CD4-positive, alpha-beta T cell (primary cell): ENCODE measurements at regions not wholly inside any gene's neighbourhood (a gene's known extent, or its start where the extent isn't known, plus 50 kb on each side); places are given as distances from the start of the nearest gene placed in this dataset.

ENCODE experiments used
- ATAC-seq: fragments of 200-7000 bp; cut with Tn5 transposase; one replicate; pipeline ENCODE4 v1.10.0; 2022; ENCODE audit warnings: mild to moderate bottlenecking; ENCODE audit not compliant: poor library complexity
- CTCF ChIA-PET: fragments of 350-600 bp; sonication (Branson Sonifier 250); formaldehyde crosslinking; loops from one replicate; lab custom pipeline; 2021; ENCODE audit warnings: antibody characterized with exemption, inconsistent platforms; lab: Charles Lee
- POLR2A ChIA-PET: fragments of 350-600 bp; sonication (Branson Sonifier 250); formaldehyde crosslinking; loops from one replicate; lab custom pipeline; 2021; ENCODE audit warnings: antibody characterized with exemption, inconsistent platforms; lab: Charles Lee
- DNase-seq, 14 experiments: peaks; one replicate each; pipeline ENCODE4 v3.0.0-alpha.2; 2013 to 2020; ENCODE audit warnings: mixed read lengths in 2 of 14
- H3K27ac ChIP-seq, 2 donors: one replicate each; pipeline versions ENCODE4 v1.5.1 to v1.7.0; 2013; ENCODE audit warnings: low read length in 2 of 2, low read depth in 1 of 2, mild to moderate bottlenecking in 1 of 2
- H3K27me3 ChIP-seq, 2 experiments: 1 replicate in 1 of 2; 2 replicates in 1 of 2; pipeline versions ENCODE4 v1.6.1 to v1.7.0; 2013; ENCODE audit warnings: low read length in 2 of 2, control low read depth in 1 of 2, mild to moderate bottlenecking in 1 of 2, moderate library complexity in 1 of 2; ENCODE audit not compliant: insufficient read depth in 2 of 2, control insufficient read depth in 1 of 2
- H3K36me3 ChIP-seq: one replicate; pipeline ENCODE4 v1.6.1; 2013; ENCODE audit warnings: low read length, control low read depth; ENCODE audit not compliant: insufficient read depth
- H3K4me1 ChIP-seq: one replicate; pipeline ENCODE4 v1.6.1; 2013; ENCODE audit warnings: low read length, control low read depth; ENCODE audit not compliant: insufficient read depth
- H3K4me3 ChIP-seq: one replicate; pipeline ENCODE4 v1.5.1; 2013; ENCODE audit warnings: mild to moderate bottlenecking, low read length, moderate library complexity
- H3K9me3 ChIP-seq, 2 experiments: 1 replicate in 1 of 2; 2 replicates in 1 of 2; pipeline versions ENCODE4 v1.6.1 to v1.7.0; 2013; ENCODE audit warnings: low read length in 2 of 2, mild to moderate bottlenecking in 2 of 2, control low read depth in 1 of 2, moderate library complexity in 1 of 2; ENCODE audit not compliant: control insufficient read depth in 1 of 2, insufficient read depth in 1 of 2
- H3K27ac Mint-ChIP-seq: one replicate; pipeline ENCODE4 v1.8.0; 2020; ENCODE audit warnings: mixed read lengths
- H3K27me3 Mint-ChIP-seq: one replicate; pipeline ENCODE4 v1.8.0; 2021; ENCODE audit warnings: mixed read lengths
- H3K36me3 Mint-ChIP-seq: one replicate; pipeline ENCODE4 v1.8.0; 2021; ENCODE audit warnings: low read depth, mixed read lengths
- H3K4me1 Mint-ChIP-seq: one replicate; pipeline ENCODE4 v1.8.0; 2021; ENCODE audit warnings: low read depth, mixed read lengths
- H3K4me3 Mint-ChIP-seq: one replicate; pipeline ENCODE4 v1.8.0; 2020; ENCODE audit warnings: mild to moderate bottlenecking, mixed read lengths
- H3K9me3 Mint-ChIP-seq: one replicate; pipeline ENCODE4 v1.8.0; 2020; ENCODE audit warnings: mixed read lengths
- intact Hi-C, 2 experiments: fragments of 100-400 bp; cut with DNase I in 1 of 2; cut with micrococcal nuclease in 1 of 2; formaldehyde crosslinking; loops; one replicate each; pipeline versions ENCODE4 v1.15.1 to v1.9.0; 2023 to 2025; cut with DNase I, micrococcal nuclease
- TF ChIP-seq, protein P1 (sequence below): fragments of 200-600 bp; IDR thresholded peaks from one replicate; pipeline ENCODE4 v1.8.0; 2022; ENCODE audit warnings: antibody characterized with exemption, mild to moderate bottlenecking

DNA sequence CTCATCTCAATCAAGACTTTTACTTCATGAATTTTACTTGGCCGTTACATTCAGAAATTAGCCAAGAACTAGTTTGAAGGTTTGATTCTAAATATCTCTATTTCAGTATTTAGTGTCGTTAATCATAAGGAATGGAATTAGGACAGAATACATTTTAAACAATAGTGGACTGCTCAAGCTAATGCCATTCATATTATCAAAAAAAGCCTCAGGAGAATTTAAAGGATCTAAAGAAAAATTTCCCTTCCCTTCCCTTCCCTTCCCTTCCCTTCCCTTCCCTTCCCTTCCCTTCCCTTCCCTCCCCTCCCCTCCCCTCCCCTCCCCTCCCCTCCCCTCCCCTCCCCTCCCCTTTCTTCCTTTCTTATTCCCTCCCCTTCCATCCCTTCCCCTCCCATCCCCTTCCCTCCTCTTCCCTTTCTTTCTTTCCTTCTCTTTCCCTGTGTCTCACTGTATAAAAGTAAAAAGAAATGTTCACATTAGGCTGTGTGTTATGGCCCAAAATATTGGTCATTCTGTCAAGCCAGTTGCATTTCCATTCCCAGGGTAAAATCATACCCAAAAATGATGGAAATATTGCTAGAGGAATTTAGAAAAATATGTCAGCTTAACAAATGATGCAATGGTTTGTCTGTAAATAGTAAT is 717.8 kb downstream of the LUZP2 start:
- ATAC-seq: no peak
- no peaks in the 10 kb centered on the region for H3K36me3 Mint-ChIP-seq

DNA sequence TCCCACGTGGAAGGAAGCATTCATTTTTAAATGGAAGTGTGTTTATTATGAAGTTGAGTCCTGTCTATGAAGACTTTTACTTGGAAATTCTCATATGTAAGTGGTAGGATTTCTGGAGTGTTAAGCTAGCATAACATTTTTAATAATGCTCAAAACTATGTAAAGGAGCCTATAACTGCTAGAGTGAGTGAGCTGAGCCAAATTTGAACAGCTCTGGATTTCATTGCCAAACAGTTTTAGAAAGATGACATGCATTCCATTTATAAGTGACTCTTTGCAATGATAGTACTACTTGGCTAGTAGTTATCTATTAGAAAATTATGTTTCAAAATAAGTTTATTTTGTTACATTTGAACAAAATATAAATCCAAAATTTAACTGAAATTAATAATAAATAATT is 721.2 kb downstream of the LUZP2 start:
- Histone ChIP-seq H3K27ac (no peak overlapping the region), H3K4me3 (no peak overlapping the region), H3K9me3 (no peaks in the 10 kb centered on the region), H3K36me3 (no peaks in the 10 kb centered on the region), H3K4me1 (no peaks in the 10 kb centered on the region), H3K27me3 (no peaks in the 10 kb centered on the region)
- ATAC-seq (no peak), DNase-seq (no peak)
- Mint-ChIP-seq H3K27me3 (no peaks in the 10 kb centered on the region), H3K36me3 (no peaks in the 10 kb centered on the region), H3K9me3 (peaks cover 9% of the 10 kb centered on the region), H3K4me1 (no peaks in the 10 kb centered on the region), H3K4me3 (no peak overlapping the region), H3K27ac (no peak overlapping the region)
- intact Hi-C loops: no loop called here
- TF ChIP-seq, protein P1, sequence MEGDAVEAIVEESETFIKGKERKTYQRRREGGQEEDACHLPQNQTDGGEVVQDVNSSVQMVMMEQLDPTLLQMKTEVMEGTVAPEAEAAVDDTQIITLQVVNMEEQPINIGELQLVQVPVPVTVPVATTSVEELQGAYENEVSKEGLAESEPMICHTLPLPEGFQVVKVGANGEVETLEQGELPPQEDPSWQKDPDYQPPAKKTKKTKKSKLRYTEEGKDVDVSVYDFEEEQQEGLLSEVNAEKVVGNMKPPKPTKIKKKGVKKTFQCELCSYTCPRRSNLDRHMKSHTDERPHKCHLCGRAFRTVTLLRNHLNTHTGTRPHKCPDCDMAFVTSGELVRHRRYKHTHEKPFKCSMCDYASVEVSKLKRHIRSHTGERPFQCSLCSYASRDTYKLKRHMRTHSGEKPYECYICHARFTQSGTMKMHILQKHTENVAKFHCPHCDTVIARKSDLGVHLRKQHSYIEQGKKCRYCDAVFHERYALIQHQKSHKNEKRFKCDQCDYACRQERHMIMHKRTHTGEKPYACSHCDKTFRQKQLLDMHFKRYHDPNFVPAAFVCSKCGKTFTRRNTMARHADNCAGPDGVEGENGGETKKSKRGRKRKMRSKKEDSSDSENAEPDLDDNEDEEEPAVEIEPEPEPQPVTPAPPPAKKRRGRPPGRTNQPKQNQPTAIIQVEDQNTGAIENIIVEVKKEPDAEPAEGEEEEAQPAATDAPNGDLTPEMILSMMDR: no peak
- POLR2A ChIA-PET: no interaction called here
- CTCF ChIA-PET: no interaction called here

More for the DNA sequence above, 717.8 kb downstream of the LUZP2 start:
- H3K4me3 ChIP-seq: no peak overlapping the region
- TF ChIP-seq, protein P1: no peak
- no peak overlapping the region for H3K27ac ChIP-seq
- no peak for DNase-seq
- Mint-ChIP-seq H3K4me1 (no peaks in the 10 kb centered on the region), H3K27ac (no peak overlapping the region), H3K4me3 (no peak overlapping the region), H3K9me3 (peaks cover 7% of the 10 kb centered on the region), H3K27me3 (no peaks in the 10 kb centered on the region)
- POLR2A ChIA-PET: no interaction called here
- H3K27me3 ChIP-seq: no peaks in the 10 kb centered on the region
- intact Hi-C loops: no loop called here
- no peaks in the 10 kb centered on the region for H3K36me3 ChIP-seq
- CTCF ChIA-PET: no interaction called here
- no peaks in the 10 kb centered on the region for H3K4me1 ChIP-seq
- H3K9me3 ChIP-seq: peaks cover 0 to 4% of the 10 kb centered on the region in 2 experiments

DNA sequence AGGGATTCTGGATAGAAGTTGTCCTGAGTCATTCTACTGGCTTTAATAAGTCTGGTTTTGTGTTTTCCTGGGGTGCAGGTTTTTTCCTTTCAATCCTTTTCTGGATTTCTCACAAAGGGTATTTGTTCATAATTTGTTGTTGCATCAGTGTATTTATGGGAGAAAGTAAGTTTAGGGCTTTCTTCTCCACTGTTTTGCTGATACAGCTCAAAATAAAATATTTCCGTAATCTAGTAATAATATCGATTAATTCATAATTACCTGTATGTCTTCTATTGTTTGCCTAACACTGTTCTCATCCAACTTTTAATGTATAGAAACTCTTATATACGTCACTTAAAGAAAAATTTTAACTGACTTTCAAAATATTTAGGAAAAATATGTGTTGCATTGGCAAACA is 728.2 kb downstream of the LUZP2 start:
- H3K27me3 Mint-ChIP-seq: no peaks in the 10 kb centered on the region
- DNase-seq: no peak
- no peaks in the 10 kb centered on the region for H3K36me3 Mint-ChIP-seq
- TF ChIP-seq, protein P1: no peak
- ATAC-seq: no peak
- H3K27ac Mint-ChIP-seq: no peak overlapping the region
- intact Hi-C loops: no loop called here
- Histone ChIP-seq H3K27ac (no peak overlapping the region), H3K4me1 (no peaks in the 10 kb centered on the region), H3K36me3 (no peaks in the 10 kb centered on the region), H3K9me3 (no peaks in the 10 kb centered on the region), H3K27me3 (no peaks in the 10 kb centered on the region), H3K4me3 (no peak overlapping the region)
- ChIA-PET POLR2A (no interaction called here), CTCF (interaction anchor here (0.6 kb wide), 1 partner anchor 11 kb away, joined by 3 read pairs; no protein-coding TSS in a partner anchor)
- H3K9me3 Mint-ChIP-seq: peaks cover 19% of the 10 kb centered on the region
- H3K4me3 Mint-ChIP-seq: no peak overlapping the region
- H3K4me1 Mint-ChIP-seq: no peaks in the 10 kb centered on the region
